SK-N-SH treated with all-trans-retinoic acid at 6 μM for 48 hours (cell line): ENCODE measurements at regions not wholly inside any gene's neighbourhood (a gene's known extent, or its start where the extent isn't known, plus 50 kb on each side); places are given as distances from the start of the nearest gene placed in this dataset.

Experiments
- ARNTL ChIP-seq: fragments of 450-650 bp; formaldehyde crosslinking; IDR thresholded peaks from 2 replicates; pipeline ENCODE4 v1.5.0; 2020; ENCODE audit warnings: low read depth, mild to moderate bottlenecking, moderate library complexity, borderline replicate concordance
- CREB5 ChIP-seq: fragments of 250-450 bp; sonication (Bioruptor Pico); IDR thresholded peaks from 2 replicates; pipeline ENCODE4 v1.5.1; 2020; ENCODE audit warnings: low read depth, mild to moderate bottlenecking, moderate library complexity
- CSRNP3 ChIP-seq: fragments of 250-450 bp; sonication (Bioruptor Pico); IDR thresholded peaks from 2 replicates; pipeline ENCODE4 v1.5.1; 2021; ENCODE audit warnings: mild to moderate bottlenecking, moderate library complexity
- GLIS3 ChIP-seq: fragments of 250-450 bp; sonication (Bioruptor Pico); IDR thresholded peaks from 2 replicates; pipeline ENCODE4 v1.5.0; 2020; ENCODE audit warnings: mild to moderate bottlenecking, moderate library complexity
- POU6F1 ChIP-seq: fragments of 250-450 bp; sonication (Bioruptor Pico); IDR thresholded peaks from 2 replicates; pipeline ENCODE4 v1.8.0; 2021; ENCODE audit warnings: low read depth, mild to moderate bottlenecking, moderate library complexity, borderline replicate concordance
- SNAI2 ChIP-seq: fragments of 250-450 bp; sonication (Bioruptor Pico); IDR thresholded peaks from 2 replicates; pipeline ENCODE4 v1.5.0; 2020; ENCODE audit warnings: mild to moderate bottlenecking, moderate library complexity
- TCF4 ChIP-seq: fragments of 250-450 bp; sonication (Bioruptor Pico); IDR thresholded peaks from 2 replicates; pipeline ENCODE4 v1.8.0; 2021; ENCODE audit warnings: mild to moderate bottlenecking, moderate library complexity, borderline replicate concordance
- ZC3H10 ChIP-seq: fragments of 250-450 bp; sonication (Bioruptor Pico); IDR thresholded peaks from 2 replicates; pipeline ENCODE4 v1.5.1; 2021; ENCODE audit warnings: mild to moderate bottlenecking, moderate library complexity
- ZFP3 ChIP-seq: fragments of 250-450 bp; sonication (Bioruptor Pico); IDR thresholded peaks from 2 replicates; pipeline ENCODE4 v1.5.0; 2020; ENCODE audit warnings: mild to moderate bottlenecking, moderate library complexity
- ZFP30 ChIP-seq: fragments of 450-650 bp; formaldehyde crosslinking; IDR thresholded peaks from 2 replicates; pipeline ENCODE4 v1.5.0; 2022; ENCODE audit warnings: mild to moderate bottlenecking, moderate library complexity
- ZNF8 ChIP-seq: fragments of 450-650 bp; formaldehyde crosslinking; IDR thresholded peaks from 2 replicates; pipeline ENCODE4 v1.5.0; 2020; ENCODE audit warnings: mild to moderate bottlenecking, moderate library complexity

DNA sequence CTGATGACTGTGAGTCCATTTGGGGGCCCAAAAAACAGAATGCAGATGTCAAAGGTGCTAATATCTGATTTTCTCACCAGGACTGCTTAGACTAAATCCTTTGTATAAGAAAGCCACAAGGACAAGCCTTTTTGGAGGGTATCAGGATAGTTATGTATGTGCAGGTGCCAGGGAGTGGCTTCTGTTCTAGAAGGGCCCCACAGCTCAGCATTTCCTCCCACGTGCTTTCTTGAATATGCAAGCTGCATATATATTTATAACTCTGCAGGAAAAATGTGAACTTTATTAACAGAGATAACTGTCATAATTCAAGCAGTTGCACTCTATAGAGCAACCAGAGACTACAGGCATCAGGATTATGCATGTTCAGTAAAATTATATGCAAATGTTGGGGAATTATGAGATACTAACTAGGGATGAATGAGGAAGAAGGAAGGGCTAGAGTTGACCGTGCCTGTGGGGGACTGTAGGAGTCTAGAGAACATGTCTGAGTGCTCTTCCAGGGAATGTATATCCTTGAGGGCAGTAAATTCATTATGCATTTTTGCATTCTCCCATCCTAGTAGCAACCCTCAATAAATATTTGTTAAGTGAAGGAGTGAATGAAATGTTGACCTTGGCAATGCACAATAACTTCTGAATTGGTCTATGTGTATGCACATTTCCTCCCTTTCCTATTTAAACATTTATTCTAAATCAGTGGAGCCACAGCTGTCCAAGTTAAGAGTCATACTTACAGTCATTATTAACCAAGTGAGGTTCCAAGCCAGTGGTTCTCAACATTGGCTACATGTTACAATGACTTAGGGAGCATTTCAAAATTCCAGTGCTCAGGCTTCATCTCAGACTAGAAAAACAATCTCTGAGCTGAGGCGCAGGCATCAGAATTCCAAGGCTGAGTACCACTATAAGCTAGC is 94.8 kb upstream of the ANKRD28 start:
- TF ChIP-seq TCF4 (CRISPR knock-in tag): no peak
- TF ChIP-seq GLIS3 (CRISPR knock-in tag): no peak
- no peak for TF ChIP-seq ARNTL (CRISPR knock-in tag)
- no peak for TF ChIP-seq CREB5 (CRISPR knock-in tag)
- TF ChIP-seq ZC3H10 (CRISPR knock-in tag): no peak
- TF ChIP-seq SNAI2: no peak
- TF ChIP-seq CSRNP3 (CRISPR knock-in tag): no peak
- no peak for TF ChIP-seq ZFP30 (CRISPR knock-in tag)
- no peak for TF ChIP-seq POU6F1
- no peak for TF ChIP-seq ZNF8 (CRISPR knock-in tag)
- TF ChIP-seq ZFP3 (CRISPR knock-in tag): no peak
